Astrocyte of the cerebellum (primary cell): ENCODE measurements at regions not wholly inside any gene's neighbourhood (a gene's known extent, or its start where the extent isn't known, plus 50 kb on each side); places are given as distances from the start of the nearest gene placed in this dataset.

Experiments
- DNase-seq: peaks from one replicate; pipeline ENCODE4 v3.0.0-alpha.2; 2011; ENCODE audit warnings: low read depth
- H3K4me3 ChIP-seq: 2 replicates; pipeline ENCODE4 v1.5.1; 2011; ENCODE audit warnings: mild to moderate bottlenecking, low read depth, low read length, moderate library complexity
- in situ Hi-C: cut with HindIII; loops from 2 replicates; pipeline ENCODE4 v1.10.0; 2017; ENCODE audit warnings: low sequenced_read_pairs
- TF ChIP-seq, protein P1 (sequence below): IDR thresholded peaks from 2 replicates; pipeline ENCODE4 v1.5.1; 2012; ENCODE audit warnings: low read length, low read depth, moderate library complexity, mild to moderate bottlenecking; ENCODE audit errors: missing control alignments

DNA sequence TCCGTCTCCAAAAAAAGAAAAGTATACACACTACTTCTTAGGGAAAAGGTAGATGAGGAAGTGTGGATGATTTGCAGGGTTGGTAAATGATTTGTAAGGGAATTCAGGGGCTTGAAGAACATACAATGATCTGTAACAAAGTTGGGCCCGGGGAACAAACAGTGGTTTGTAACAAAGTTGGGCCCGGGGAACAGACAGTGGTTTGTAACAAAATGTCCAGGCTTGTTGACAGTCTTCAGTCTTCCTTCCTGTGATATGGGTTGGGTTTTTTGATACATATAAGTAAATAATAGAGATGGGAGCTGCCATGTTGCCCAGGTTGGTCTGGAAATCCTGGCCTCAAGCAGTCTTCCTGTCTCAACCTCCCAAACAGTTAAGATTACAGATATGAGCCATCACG lies 83.3 kb upstream of the UXS1 start:
- TF ChIP-seq, protein P1, sequence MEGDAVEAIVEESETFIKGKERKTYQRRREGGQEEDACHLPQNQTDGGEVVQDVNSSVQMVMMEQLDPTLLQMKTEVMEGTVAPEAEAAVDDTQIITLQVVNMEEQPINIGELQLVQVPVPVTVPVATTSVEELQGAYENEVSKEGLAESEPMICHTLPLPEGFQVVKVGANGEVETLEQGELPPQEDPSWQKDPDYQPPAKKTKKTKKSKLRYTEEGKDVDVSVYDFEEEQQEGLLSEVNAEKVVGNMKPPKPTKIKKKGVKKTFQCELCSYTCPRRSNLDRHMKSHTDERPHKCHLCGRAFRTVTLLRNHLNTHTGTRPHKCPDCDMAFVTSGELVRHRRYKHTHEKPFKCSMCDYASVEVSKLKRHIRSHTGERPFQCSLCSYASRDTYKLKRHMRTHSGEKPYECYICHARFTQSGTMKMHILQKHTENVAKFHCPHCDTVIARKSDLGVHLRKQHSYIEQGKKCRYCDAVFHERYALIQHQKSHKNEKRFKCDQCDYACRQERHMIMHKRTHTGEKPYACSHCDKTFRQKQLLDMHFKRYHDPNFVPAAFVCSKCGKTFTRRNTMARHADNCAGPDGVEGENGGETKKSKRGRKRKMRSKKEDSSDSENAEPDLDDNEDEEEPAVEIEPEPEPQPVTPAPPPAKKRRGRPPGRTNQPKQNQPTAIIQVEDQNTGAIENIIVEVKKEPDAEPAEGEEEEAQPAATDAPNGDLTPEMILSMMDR: no peak
- no peak for DNase-seq
- no peak overlapping the region for H3K4me3 ChIP-seq
- in situ Hi-C loops: no loop called here

DNA sequence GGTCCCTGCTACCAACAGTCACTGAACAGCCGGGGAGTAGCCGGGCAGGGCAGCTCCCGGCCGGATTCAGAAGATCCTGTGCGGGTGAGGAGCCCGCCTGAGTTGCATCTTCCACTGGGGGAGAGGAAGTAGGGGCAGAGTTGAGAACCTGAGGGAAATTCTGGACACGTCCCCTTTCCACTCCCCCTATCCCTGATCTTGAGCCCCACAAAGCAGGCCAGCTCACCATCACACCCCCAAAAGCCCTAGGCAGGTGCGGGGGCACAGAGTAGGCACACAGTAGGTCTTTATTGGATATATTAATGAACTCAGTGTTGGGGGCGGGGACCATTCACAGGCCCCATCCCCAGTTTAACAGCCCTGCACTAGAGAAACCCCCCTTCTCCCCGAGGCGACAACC lies 81.9 kb upstream of the UXS1 start:
- TF ChIP-seq, protein P1: no peak
- DNase-seq: no peak
- in situ Hi-C loops: no loop called here
- no peak overlapping the region for H3K4me3 ChIP-seq

DNA sequence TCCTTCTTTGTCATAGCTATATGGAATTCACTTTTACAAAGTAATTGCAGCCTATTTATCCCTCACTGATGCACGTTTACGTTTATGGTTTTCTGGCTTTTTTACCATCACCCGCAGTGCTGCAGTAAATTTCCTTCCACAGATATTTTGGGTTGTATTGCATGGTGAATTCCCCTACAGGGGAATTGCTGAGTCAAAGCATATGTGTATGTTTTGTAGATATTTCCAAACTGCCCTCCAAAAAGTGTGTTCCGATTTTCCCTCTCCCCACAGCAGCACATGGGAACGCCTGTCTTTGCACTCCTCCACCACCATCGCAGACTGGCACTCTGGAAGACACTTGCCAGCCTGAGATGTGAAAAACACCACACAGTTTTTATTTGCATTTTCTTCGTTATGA lies 80.6 kb upstream of the UXS1 start:
- TF ChIP-seq, protein P1: no peak
- no peak overlapping the region for H3K4me3 ChIP-seq
- no peak for DNase-seq
- in situ Hi-C loops: no loop called here

DNA sequence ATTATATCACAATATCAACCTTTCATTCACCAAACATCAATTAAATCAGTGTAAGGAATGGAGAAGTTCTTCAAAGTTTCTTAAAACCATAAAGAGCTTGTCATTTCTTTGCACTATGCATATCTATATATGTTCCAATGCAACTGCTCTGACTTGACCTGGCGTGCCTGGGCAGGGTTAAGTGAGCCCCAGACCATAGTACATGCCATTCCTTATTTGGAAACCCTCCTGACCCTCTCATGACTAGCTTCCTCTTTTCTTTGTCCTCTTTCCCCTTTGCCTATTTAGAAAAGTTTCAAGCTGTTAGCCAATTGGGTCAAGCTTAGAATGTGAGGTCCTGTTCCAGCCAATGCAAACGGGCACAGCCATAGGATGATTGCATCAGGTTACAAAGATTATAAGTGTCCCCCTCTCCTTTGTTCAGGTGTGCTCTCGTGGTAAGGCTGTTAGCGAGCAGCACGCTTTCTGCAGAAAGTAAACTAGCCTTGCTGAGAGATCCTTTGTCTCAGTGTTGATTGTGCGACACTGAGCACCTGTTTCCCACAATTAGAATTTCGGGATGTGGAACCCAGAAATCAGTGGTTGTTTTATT lies 78.2 kb upstream of the UXS1 start:
- no peak for DNase-seq
- H3K4me3 ChIP-seq: no peak overlapping the region
- TF ChIP-seq, protein P1: no peak
- in situ Hi-C loops: no loop called here

DNA sequence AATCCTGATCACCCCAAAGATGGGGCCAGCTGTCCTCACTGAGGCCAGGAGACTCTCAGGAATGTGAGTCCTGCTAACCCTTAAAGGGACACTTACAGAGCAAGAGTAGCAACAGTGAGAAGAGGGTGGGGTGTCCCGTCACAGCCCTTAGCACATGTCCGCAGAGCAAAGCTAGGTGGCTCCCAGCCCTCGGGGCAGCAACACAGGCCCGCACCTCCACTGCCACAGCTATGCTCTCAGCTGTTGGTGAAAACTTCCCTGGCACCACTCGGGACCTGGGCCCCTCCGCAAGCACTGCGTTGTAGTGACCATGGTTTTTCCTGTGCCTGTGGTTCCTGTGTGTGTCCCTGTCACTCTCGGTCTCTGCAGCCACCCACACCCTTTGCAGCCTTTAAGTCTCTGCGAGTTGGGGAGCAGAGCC lies 76.4 kb upstream of the UXS1 start:
- H3K4me3 ChIP-seq: no peak overlapping the region
- TF ChIP-seq, protein P1: no peak
- DNase-seq: no peak
- in situ Hi-C loops: no loop called here

DNA sequence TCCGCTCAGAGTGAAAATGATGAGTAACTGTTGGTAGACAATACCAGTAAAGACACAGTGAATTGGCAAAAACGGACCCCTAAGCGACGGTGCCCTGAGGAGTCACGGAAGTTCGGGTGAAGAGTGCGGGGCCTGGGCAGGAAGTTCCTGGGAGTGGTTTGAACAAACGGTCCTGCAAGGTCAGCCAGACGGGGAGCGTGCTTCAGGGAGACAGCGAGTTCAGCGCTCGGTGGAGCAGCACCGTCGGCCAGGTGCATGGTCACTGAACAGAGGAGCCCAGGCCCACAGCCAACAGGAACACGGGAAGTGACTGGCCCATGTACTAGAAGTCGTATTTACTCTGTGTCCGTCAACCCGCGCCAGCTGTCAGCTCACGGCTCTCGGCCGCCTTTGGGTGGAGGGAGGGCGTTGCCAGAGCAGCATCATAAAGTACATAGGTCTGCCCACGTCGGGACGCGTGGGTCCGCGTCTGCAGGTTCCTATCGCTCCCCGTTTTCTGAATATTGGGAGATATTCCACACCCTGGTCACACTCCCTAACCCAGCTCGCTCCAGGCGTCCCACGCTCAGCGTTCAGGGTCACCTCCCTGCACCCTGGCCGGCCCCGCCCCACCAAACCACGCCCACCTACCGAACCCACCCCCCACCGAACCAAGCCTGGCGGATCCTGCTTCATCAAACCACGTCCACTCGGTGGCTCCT lies 75.6 kb upstream of the UXS1 start:
- in situ Hi-C loops: no loop called here
- TF ChIP-seq, protein P1: no peak
- no peak for DNase-seq
- H3K4me3 ChIP-seq: no peak overlapping the region
